ENCODE measurements at regions not wholly inside any gene's neighbourhood (a gene's known extent, or its start where the extent isn't known, plus 50 kb on each side); places are given as distances from the start of the nearest gene placed in this dataset.

- H3K27me3 Mint-ChIP-seq (ENCODE audit: insufficient read depth, low read depth, poor library complexity): peaks cover 2% of the 10 kb centered on the region
- H3K4me1 ChIP-seq (ENCODE audit: insufficient read depth): peaks cover 4% of the 10 kb centered on the region; the same call in 1 of the 2 replicates
- H4K20me1 ChIP-seq (replicated peaks; ENCODE audit: insufficient read depth): no peaks in the 10 kb centered on the region
- no peak overlapping the region for H3K4me2 ChIP-seq
- H3F3A ChIP-seq (replicated peaks; ENCODE audit: low read depth): no peaks in the 10 kb centered on the region
- no peaks in the 10 kb centered on the region for H3K27me3 ChIP-seq (ENCODE audit: insufficient read depth)
- DNase-seq (ENCODE audit: low spot score) (no peak), ATAC-seq (no peak)
- no peaks in the 10 kb centered on the region for H3K36me3 ChIP-seq (ENCODE audit: insufficient read depth)
- peaks cover 13% of the 10 kb centered on the region for H3K9me3 Mint-ChIP-seq
- H2AFZ ChIP-seq: no peak overlapping the region
- no peak overlapping the region for H3K27ac ChIP-seq (ENCODE audit: low read depth)
- TF ChIP-seq ZNF331 (CRISPR knock-in tag; IDR thresholded peaks at IDR 0.05; ENCODE audit: low read depth) (no peak), ZNF114 (CRISPR knock-in tag; IDR thresholded peaks at IDR 0.05) (no peak), CREB1 (CRISPR knock-in tag; IDR thresholded peaks at IDR 0.05; ENCODE audit: low read depth) (no peak), JUNB (IDR thresholded peaks at IDR 0.05; ENCODE audit: unreplicated experiment) (no peak), STAT1 (IDR thresholded peaks at IDR 0.05; ENCODE audit: unreplicated experiment) (no peak), EZH2phosphoT487 (IDR thresholded peaks at IDR 0.05; ENCODE audit: unreplicated experiment) (no peak), EZH2 (IDR thresholded peaks at IDR 0.05; ENCODE audit: low read depth, unreplicated experiment) (no peak), NANOG (IDR thresholded peaks at IDR 0.05; ENCODE audit: borderline replicate concordance) (no peak), POLR2AphosphoS5 (IDR thresholded peaks at IDR 0.05; ENCODE audit: low read depth) (no peak)
- TF ChIP-seq, protein P1, sequence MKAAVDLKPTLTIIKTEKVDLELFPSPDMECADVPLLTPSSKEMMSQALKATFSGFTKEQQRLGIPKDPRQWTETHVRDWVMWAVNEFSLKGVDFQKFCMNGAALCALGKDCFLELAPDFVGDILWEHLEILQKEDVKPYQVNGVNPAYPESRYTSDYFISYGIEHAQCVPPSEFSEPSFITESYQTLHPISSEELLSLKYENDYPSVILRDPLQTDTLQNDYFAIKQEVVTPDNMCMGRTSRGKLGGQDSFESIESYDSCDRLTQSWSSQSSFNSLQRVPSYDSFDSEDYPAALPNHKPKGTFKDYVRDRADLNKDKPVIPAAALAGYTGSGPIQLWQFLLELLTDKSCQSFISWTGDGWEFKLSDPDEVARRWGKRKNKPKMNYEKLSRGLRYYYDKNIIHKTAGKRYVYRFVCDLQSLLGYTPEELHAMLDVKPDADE (IDR thresholded peaks at IDR 0.05): no peak
- TF ChIP-seq, protein P2, sequence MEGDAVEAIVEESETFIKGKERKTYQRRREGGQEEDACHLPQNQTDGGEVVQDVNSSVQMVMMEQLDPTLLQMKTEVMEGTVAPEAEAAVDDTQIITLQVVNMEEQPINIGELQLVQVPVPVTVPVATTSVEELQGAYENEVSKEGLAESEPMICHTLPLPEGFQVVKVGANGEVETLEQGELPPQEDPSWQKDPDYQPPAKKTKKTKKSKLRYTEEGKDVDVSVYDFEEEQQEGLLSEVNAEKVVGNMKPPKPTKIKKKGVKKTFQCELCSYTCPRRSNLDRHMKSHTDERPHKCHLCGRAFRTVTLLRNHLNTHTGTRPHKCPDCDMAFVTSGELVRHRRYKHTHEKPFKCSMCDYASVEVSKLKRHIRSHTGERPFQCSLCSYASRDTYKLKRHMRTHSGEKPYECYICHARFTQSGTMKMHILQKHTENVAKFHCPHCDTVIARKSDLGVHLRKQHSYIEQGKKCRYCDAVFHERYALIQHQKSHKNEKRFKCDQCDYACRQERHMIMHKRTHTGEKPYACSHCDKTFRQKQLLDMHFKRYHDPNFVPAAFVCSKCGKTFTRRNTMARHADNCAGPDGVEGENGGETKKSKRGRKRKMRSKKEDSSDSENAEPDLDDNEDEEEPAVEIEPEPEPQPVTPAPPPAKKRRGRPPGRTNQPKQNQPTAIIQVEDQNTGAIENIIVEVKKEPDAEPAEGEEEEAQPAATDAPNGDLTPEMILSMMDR (conservative IDR thresholded peaks at IDR 0.05; ENCODE audit: low read depth in 2 of 2): no peak
- TF ChIP-seq, protein P3, sequence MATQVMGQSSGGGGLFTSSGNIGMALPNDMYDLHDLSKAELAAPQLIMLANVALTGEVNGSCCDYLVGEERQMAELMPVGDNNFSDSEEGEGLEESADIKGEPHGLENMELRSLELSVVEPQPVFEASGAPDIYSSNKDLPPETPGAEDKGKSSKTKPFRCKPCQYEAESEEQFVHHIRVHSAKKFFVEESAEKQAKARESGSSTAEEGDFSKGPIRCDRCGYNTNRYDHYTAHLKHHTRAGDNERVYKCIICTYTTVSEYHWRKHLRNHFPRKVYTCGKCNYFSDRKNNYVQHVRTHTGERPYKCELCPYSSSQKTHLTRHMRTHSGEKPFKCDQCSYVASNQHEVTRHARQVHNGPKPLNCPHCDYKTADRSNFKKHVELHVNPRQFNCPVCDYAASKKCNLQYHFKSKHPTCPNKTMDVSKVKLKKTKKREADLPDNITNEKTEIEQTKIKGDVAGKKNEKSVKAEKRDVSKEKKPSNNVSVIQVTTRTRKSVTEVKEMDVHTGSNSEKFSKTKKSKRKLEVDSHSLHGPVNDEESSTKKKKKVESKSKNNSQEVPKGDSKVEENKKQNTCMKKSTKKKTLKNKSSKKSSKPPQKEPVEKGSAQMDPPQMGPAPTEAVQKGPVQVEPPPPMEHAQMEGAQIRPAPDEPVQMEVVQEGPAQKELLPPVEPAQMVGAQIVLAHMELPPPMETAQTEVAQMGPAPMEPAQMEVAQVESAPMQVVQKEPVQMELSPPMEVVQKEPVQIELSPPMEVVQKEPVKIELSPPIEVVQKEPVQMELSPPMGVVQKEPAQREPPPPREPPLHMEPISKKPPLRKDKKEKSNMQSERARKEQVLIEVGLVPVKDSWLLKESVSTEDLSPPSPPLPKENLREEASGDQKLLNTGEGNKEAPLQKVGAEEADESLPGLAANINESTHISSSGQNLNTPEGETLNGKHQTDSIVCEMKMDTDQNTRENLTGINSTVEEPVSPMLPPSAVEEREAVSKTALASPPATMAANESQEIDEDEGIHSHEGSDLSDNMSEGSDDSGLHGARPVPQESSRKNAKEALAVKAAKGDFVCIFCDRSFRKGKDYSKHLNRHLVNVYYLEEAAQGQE (IDR thresholded peaks at IDR 0.05; ENCODE audit: unreplicated experiment): no peak
- TF ChIP-seq, protein P4, sequence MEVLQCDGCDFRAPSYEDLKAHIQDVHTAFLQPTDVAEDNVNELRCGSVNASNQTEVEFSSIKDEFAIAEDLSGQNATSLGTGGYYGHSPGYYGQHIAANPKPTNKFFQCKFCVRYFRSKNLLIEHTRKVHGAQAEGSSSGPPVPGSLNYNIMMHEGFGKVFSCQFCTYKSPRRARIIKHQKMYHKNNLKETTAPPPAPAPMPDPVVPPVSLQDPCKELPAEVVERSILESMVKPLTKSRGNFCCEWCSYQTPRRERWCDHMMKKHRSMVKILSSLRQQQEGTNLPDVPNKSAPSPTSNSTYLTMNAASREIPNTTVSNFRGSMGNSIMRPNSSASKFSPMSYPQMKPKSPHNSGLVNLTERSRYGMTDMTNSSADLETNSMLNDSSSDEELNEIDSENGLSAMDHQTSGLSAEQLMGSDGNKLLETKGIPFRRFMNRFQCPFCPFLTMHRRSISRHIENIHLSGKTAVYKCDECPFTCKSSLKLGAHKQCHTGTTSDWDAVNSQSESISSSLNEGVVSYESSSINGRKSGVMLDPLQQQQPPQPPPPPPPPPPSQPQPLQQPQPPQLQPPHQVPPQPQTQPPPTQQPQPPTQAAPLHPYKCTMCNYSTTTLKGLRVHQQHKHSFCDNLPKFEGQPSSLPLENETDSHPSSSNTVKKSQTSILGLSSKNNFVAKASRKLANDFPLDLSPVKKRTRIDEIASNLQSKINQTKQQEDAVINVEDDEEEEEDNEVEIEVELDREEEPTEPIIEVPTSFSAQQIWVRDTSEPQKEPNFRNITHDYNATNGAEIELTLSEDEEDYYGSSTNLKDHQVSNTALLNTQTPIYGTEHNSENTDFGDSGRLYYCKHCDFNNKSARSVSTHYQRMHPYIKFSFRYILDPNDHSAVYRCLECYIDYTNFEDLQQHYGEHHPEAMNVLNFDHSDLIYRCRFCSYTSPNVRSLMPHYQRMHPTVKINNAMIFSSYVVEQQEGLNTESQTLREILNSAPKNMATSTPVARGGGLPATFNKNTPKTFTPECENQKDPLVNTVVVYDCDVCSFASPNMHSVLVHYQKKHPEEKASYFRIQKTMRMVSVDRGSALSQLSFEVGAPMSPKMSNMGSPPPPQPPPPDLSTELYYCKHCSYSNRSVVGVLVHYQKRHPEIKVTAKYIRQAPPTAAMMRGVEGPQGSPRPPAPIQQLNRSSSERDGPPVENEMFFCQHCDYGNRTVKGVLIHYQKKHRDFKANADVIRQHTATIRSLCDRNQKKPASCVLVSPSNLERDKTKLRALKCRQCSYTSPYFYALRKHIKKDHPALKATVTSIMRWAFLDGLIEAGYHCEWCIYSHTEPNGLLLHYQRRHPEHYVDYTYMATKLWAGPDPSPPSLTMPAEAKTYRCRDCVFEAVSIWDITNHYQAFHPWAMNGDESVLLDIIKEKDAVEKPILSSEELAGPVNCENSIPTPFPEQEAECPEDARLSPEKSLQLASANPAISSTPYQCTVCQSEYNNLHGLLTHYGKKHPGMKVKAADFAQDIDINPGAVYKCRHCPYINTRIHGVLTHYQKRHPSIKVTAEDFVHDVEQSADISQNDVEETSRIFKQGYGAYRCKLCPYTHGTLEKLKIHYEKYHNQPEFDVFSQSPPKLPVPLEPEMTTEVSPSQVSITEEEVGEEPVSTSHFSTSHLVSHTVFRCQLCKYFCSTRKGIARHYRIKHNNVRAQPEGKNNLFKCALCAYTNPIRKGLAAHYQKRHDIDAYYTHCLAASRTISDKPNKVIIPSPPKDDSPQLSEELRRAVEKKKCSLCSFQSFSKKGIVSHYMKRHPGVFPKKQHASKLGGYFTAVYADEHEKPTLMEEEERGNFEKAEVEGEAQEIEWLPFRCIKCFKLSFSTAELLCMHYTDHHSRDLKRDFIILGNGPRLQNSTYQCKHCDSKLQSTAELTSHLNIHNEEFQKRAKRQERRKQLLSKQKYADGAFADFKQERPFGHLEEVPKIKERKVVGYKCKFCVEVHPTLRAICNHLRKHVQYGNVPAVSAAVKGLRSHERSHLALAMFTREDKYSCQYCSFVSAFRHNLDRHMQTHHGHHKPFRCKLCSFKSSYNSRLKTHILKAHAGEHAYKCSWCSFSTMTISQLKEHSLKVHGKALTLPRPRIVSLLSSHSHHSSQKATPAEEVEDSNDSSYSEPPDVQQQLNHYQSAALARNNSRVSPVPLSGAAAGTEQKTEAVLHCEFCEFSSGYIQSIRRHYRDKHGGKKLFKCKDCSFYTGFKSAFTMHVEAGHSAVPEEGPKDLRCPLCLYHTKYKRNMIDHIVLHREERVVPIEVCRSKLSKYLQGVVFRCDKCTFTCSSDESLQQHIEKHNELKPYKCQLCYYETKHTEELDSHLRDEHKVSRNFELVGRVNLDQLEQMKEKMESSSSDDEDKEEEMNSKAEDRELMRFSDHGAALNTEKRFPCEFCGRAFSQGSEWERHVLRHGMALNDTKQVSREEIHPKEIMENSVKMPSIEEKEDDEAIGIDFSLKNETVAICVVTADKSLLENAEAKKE (CRISPR knock-in tag; IDR thresholded peaks at IDR 0.05): no peak
- H3K36me3 Mint-ChIP-seq (ENCODE audit: low read depth): peaks cover 14% of the 10 kb centered on the region; the same call in 2 of the 3 replicates
- H3K27ac Mint-ChIP-seq: no peak overlapping the region
- H3K4me3 ChIP-seq: no peak overlapping the region
- peaks cover 7% of the 10 kb centered on the region; the same call in 1 of the 2 replicates for H3K9me2 ChIP-seq (ENCODE audit: insufficient read depth)
- H3K4me1 Mint-ChIP-seq: peaks cover under 1% of the 10 kb centered on the region
- no peak overlapping the region for H3K4me3 Mint-ChIP-seq
- H3K79me2 ChIP-seq (replicated peaks; ENCODE audit: insufficient read depth): no peaks in the 10 kb centered on the region
Measured at GRCh38 chr9:74317235-74317634, 179.9 kb upstream of the RORB start.
